ENCODE measurements at regions not wholly inside any gene's neighbourhood (a gene's known extent, or its start where the extent isn't known, plus 50 kb on each side); places are given as distances from the start of the nearest gene placed in this dataset.

DNA sequence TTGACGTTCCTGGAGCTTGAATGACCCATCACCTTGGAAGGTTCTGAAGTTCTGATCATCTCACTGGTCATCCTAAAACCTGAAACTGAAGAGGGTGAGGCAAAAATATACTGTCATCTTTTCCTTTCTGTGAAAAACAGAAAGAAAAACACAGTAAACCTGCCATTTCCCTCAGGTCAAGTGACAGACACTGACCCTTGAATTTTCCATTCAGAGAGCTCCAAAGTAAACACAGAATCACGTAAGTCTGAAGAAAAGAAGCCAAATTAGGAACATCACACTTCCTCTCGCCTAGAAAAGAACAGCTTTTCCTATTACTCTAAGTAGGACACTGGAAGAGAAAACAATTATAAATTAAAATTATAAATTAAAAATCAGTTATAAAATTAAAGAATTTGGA lies 78.7 kb upstream of the TGFBR2 start:
- TF ChIP-seq, protein P1, sequence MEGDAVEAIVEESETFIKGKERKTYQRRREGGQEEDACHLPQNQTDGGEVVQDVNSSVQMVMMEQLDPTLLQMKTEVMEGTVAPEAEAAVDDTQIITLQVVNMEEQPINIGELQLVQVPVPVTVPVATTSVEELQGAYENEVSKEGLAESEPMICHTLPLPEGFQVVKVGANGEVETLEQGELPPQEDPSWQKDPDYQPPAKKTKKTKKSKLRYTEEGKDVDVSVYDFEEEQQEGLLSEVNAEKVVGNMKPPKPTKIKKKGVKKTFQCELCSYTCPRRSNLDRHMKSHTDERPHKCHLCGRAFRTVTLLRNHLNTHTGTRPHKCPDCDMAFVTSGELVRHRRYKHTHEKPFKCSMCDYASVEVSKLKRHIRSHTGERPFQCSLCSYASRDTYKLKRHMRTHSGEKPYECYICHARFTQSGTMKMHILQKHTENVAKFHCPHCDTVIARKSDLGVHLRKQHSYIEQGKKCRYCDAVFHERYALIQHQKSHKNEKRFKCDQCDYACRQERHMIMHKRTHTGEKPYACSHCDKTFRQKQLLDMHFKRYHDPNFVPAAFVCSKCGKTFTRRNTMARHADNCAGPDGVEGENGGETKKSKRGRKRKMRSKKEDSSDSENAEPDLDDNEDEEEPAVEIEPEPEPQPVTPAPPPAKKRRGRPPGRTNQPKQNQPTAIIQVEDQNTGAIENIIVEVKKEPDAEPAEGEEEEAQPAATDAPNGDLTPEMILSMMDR (IDR thresholded peaks at IDR 0.05) = no peak
- no peak for TF ChIP-seq EZH2phosphoT487 (IDR thresholded peaks at IDR 0.05)
- no peak for TF ChIP-seq EZH2 (IDR thresholded peaks at IDR 0.05)

Measured in neural progenitor cell (in vitro differentiated cells).